ENCODE measurements at regions not wholly inside any gene's neighbourhood (a gene's known extent, or its start where the extent isn't known, plus 50 kb on each side); places are given as distances from the start of the nearest gene placed in this dataset.

- TF ChIP-seq, protein P1, sequence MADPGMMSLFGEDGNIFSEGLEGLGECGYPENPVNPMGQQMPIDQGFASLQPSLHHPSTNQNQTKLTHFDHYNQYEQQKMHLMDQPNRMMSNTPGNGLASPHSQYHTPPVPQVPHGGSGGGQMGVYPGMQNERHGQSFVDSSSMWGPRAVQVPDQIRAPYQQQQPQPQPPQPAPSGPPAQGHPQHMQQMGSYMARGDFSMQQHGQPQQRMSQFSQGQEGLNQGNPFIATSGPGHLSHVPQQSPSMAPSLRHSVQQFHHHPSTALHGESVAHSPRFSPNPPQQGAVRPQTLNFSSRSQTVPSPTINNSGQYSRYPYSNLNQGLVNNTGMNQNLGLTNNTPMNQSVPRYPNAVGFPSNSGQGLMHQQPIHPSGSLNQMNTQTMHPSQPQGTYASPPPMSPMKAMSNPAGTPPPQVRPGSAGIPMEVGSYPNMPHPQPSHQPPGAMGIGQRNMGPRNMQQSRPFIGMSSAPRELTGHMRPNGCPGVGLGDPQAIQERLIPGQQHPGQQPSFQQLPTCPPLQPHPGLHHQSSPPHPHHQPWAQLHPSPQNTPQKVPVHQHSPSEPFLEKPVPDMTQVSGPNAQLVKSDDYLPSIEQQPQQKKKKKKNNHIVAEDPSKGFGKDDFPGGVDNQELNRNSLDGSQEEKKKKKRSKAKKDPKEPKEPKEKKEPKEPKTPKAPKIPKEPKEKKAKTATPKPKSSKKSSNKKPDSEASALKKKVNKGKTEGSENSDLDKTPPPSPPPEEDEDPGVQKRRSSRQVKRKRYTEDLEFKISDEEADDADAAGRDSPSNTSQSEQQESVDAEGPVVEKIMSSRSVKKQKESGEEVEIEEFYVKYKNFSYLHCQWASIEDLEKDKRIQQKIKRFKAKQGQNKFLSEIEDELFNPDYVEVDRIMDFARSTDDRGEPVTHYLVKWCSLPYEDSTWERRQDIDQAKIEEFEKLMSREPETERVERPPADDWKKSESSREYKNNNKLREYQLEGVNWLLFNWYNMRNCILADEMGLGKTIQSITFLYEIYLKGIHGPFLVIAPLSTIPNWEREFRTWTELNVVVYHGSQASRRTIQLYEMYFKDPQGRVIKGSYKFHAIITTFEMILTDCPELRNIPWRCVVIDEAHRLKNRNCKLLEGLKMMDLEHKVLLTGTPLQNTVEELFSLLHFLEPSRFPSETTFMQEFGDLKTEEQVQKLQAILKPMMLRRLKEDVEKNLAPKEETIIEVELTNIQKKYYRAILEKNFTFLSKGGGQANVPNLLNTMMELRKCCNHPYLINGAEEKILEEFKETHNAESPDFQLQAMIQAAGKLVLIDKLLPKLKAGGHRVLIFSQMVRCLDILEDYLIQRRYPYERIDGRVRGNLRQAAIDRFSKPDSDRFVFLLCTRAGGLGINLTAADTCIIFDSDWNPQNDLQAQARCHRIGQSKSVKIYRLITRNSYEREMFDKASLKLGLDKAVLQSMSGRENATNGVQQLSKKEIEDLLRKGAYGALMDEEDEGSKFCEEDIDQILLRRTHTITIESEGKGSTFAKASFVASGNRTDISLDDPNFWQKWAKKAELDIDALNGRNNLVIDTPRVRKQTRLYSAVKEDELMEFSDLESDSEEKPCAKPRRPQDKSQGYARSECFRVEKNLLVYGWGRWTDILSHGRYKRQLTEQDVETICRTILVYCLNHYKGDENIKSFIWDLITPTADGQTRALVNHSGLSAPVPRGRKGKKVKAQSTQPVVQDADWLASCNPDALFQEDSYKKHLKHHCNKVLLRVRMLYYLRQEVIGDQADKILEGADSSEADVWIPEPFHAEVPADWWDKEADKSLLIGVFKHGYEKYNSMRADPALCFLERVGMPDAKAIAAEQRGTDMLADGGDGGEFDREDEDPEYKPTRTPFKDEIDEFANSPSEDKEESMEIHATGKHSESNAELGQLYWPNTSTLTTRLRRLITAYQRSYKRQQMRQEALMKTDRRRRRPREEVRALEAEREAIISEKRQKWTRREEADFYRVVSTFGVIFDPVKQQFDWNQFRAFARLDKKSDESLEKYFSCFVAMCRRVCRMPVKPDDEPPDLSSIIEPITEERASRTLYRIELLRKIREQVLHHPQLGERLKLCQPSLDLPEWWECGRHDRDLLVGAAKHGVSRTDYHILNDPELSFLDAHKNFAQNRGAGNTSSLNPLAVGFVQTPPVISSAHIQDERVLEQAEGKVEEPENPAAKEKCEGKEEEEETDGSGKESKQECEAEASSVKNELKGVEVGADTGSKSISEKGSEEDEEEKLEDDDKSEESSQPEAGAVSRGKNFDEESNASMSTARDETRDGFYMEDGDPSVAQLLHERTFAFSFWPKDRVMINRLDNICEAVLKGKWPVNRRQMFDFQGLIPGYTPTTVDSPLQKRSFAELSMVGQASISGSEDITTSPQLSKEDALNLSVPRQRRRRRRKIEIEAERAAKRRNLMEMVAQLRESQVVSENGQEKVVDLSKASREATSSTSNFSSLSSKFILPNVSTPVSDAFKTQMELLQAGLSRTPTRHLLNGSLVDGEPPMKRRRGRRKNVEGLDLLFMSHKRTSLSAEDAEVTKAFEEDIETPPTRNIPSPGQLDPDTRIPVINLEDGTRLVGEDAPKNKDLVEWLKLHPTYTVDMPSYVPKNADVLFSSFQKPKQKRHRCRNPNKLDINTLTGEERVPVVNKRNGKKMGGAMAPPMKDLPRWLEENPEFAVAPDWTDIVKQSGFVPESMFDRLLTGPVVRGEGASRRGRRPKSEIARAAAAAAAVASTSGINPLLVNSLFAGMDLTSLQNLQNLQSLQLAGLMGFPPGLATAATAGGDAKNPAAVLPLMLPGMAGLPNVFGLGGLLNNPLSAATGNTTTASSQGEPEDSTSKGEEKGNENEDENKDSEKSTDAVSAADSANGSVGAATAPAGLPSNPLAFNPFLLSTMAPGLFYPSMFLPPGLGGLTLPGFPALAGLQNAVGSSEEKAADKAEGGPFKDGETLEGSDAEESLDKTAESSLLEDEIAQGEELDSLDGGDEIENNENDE (IDR thresholded peaks at IDR 0.05; ENCODE audit: insufficient replicate concordance, low read length), result no peak
- TF ChIP-seq NRF1 (IDR thresholded peaks at IDR 0.05; ENCODE audit: low read depth, low read length) (no peak), CHD2 (IDR thresholded peaks at IDR 0.05; ENCODE audit: low read length) (no peak), HDAC6 (IDR thresholded peaks at IDR 0.05; ENCODE audit: low read depth, low read length) (no peak), BRCA1 (IDR thresholded peaks at IDR 0.05; ENCODE audit: low read depth, low read length) (no peak), CBX8 (IDR thresholded peaks at IDR 0.05; ENCODE audit: borderline replicate concordance, low read depth, low read length) (no peak), BCL11A (IDR thresholded peaks at IDR 0.05; ENCODE audit: low read depth in 2 of 2, low read length in 2 of 2) (no peak)
- TF ChIP-seq, protein P2, sequence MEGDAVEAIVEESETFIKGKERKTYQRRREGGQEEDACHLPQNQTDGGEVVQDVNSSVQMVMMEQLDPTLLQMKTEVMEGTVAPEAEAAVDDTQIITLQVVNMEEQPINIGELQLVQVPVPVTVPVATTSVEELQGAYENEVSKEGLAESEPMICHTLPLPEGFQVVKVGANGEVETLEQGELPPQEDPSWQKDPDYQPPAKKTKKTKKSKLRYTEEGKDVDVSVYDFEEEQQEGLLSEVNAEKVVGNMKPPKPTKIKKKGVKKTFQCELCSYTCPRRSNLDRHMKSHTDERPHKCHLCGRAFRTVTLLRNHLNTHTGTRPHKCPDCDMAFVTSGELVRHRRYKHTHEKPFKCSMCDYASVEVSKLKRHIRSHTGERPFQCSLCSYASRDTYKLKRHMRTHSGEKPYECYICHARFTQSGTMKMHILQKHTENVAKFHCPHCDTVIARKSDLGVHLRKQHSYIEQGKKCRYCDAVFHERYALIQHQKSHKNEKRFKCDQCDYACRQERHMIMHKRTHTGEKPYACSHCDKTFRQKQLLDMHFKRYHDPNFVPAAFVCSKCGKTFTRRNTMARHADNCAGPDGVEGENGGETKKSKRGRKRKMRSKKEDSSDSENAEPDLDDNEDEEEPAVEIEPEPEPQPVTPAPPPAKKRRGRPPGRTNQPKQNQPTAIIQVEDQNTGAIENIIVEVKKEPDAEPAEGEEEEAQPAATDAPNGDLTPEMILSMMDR (IDR thresholded peaks at IDR 0.05; ENCODE audit: control extremely low read depth in 1 of 3, insufficient read depth in 1 of 3, low read depth in 1 of 3, low read length in 3 of 3), result no peak
- TF ChIP-seq, protein P3, sequence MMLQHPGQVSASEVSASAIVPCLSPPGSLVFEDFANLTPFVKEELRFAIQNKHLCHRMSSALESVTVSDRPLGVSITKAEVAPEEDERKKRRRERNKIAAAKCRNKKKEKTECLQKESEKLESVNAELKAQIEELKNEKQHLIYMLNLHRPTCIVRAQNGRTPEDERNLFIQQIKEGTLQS (IDR thresholded peaks at IDR 0.05; ENCODE audit: insufficient read depth, low read depth, low read length), result no peak
Observed at GRCh38 chr3:84621823-84622222, 337.0 kb upstream of the CADM2 start (continued).
